Breast epithelium (tissue), 3 donors: ENCODE measurements at regions not wholly inside any gene's neighbourhood (a gene's known extent, or its start where the extent isn't known, plus 50 kb on each side); places are given as distances from the start of the nearest gene placed in this dataset.

ENCODE experiments used
- POLR2A ChIP-seq: fragments of 450-650 bp; IDR thresholded peaks from one replicate; pipeline ENCODE4 v1.6.1; 2016; ENCODE audit warnings: antibody characterized with exemption, mild to moderate bottlenecking, moderate library complexity
- POLR2AphosphoS5 ChIP-seq, 3 donors: sonication (generic); formaldehyde crosslinking; IDR thresholded peaks; one replicate each; pipeline ENCODE4 v1.6.1; 2017; ENCODE audit warnings: antibody characterized with exemption in 3 of 3
- TF ChIP-seq, protein P1 (sequence below), 3 donors: fragments of 450-650 bp; IDR thresholded peaks; one replicate each; pipeline ENCODE4 v1.5.1; 2016 to 2017; ENCODE audit warnings: antibody characterized with exemption in 3 of 3, mild to moderate bottlenecking in 3 of 3, moderate library complexity in 3 of 3

DNA sequence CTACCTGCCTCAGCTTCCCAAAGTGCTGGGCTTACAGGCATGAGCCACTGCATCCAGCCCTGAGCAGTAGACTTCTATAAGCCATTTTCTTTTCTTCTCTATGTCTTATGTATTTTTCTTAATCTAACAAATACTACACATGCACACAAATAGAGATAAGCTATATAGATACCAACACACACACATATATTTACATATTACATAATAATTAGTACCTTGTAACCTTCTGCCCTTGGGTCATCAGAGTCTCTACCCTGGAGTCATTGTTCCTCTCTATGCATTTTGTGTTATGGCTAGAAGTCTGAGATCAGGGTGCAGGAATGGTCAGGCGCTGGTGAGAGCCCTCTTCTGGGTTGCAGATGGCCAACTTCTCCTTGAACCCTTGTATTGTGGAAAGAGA, 154.0 kb upstream of the PTPRG start:
- TF ChIP-seq POLR2A = no peak
- TF ChIP-seq, protein P1, sequence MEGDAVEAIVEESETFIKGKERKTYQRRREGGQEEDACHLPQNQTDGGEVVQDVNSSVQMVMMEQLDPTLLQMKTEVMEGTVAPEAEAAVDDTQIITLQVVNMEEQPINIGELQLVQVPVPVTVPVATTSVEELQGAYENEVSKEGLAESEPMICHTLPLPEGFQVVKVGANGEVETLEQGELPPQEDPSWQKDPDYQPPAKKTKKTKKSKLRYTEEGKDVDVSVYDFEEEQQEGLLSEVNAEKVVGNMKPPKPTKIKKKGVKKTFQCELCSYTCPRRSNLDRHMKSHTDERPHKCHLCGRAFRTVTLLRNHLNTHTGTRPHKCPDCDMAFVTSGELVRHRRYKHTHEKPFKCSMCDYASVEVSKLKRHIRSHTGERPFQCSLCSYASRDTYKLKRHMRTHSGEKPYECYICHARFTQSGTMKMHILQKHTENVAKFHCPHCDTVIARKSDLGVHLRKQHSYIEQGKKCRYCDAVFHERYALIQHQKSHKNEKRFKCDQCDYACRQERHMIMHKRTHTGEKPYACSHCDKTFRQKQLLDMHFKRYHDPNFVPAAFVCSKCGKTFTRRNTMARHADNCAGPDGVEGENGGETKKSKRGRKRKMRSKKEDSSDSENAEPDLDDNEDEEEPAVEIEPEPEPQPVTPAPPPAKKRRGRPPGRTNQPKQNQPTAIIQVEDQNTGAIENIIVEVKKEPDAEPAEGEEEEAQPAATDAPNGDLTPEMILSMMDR (IDR thresholded peaks at IDR 0.05) = no peak
- no peak for TF ChIP-seq POLR2AphosphoS5 (IDR thresholded peaks at IDR 0.05)
